ENCODE measurements at regions not wholly inside any gene's neighbourhood (a gene's known extent, or its start where the extent isn't known, plus 50 kb on each side); places are given as distances from the start of the nearest gene placed in this dataset.
"Not testable (repeated sequence)": the region's sequence is repeated elsewhere in the genome, so short reads cannot be mapped to it uniquely, and the experiment has no call there.

DNA sequence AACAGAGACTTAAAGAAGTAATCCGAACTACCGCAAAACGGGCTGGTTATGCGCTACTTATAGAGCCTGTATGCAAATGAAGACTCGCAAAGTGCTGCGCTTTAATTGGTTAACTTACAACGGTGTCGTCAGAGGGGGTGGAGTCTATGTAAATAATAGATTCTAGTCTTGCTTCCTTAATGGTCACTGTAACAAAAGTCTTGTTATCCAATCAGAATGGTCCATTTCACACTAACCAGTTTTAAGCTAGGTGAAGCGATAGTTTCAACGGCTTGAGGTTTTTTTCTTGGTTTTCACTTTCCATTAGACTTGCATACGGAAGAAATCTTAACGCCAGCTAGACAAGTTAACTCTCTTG lies 67.2 kb downstream of the FAM72C start:
- not testable (repeated sequence) for TF ChIP-seq POLR2A (IDR thresholded peaks at IDR 0.05; ENCODE audit: low read depth)
- TF ChIP-seq, protein P1, sequence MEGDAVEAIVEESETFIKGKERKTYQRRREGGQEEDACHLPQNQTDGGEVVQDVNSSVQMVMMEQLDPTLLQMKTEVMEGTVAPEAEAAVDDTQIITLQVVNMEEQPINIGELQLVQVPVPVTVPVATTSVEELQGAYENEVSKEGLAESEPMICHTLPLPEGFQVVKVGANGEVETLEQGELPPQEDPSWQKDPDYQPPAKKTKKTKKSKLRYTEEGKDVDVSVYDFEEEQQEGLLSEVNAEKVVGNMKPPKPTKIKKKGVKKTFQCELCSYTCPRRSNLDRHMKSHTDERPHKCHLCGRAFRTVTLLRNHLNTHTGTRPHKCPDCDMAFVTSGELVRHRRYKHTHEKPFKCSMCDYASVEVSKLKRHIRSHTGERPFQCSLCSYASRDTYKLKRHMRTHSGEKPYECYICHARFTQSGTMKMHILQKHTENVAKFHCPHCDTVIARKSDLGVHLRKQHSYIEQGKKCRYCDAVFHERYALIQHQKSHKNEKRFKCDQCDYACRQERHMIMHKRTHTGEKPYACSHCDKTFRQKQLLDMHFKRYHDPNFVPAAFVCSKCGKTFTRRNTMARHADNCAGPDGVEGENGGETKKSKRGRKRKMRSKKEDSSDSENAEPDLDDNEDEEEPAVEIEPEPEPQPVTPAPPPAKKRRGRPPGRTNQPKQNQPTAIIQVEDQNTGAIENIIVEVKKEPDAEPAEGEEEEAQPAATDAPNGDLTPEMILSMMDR (IDR thresholded peaks at IDR 0.05) = not testable (repeated sequence)
